ENCODE measurements at regions not wholly inside any gene's neighbourhood (a gene's known extent, or its start where the extent isn't known, plus 50 kb on each side); places are given as distances from the start of the nearest gene placed in this dataset.

GRCh38 chr2:37812414-37812813 is 112.7 kb upstream of the RMDN2 start:
- H3K27me3 ChIP-seq: no peaks in the 10 kb centered on the region
- TF ChIP-seq CTCF (IDR thresholded peaks at IDR 0.05; ENCODE audit: low read depth, low read length): no peak
- no peaks in the 10 kb centered on the region for H3K9me3 ChIP-seq
- DNase-seq: no peak
- no peak overlapping the region for H3K4me3 ChIP-seq (ENCODE audit: low read depth, low read length)
- H3K4me1 ChIP-seq: no peaks in the 10 kb centered on the region
- no peaks in the 10 kb centered on the region for H3K36me3 ChIP-seq

- Histone ChIP-seq H3K9me3 (no peaks in the 10 kb centered on the region), H3K4me1 (no peaks in the 10 kb centered on the region), H3K27me3 (no peaks in the 10 kb centered on the region), H3K36me3 (no peaks in the 10 kb centered on the region), H3K4me3 (ENCODE audit: low read depth, low read length) (no peak overlapping the region)
- no peak for DNase-seq
- no peak for TF ChIP-seq CTCF (IDR thresholded peaks at IDR 0.05; ENCODE audit: low read depth, low read length)
Observed at GRCh38 chr2:37812941-37813730, 112.0 kb upstream of the RMDN2 start.

- H3K27me3 ChIP-seq: no peaks in the 10 kb centered on the region
- TF ChIP-seq CTCF (IDR thresholded peaks at IDR 0.05; ENCODE audit: low read depth, low read length): no peak
- H3K4me3 ChIP-seq (ENCODE audit: low read depth, low read length): no peak overlapping the region
- no peak for DNase-seq
- no peaks in the 10 kb centered on the region; the same call in 1 of the 2 replicates for H3K9me3 ChIP-seq
- H3K36me3 ChIP-seq: no peaks in the 10 kb centered on the region
- no peaks in the 10 kb centered on the region for H3K4me1 ChIP-seq
Observed at GRCh38 chr2:37816036-37816435, 109.1 kb upstream of the RMDN2 start.

- no peaks in the 10 kb centered on the region for H3K27me3 ChIP-seq
- no peak overlapping the region for H3K4me3 ChIP-seq (ENCODE audit: low read depth, low read length)
- no peak for DNase-seq
- no peaks in the 10 kb centered on the region for H3K36me3 ChIP-seq
- H3K9me3 ChIP-seq: no peaks in the 10 kb centered on the region; the same call in 1 of the 2 replicates
- TF ChIP-seq CTCF (IDR thresholded peaks at IDR 0.05; ENCODE audit: low read depth, low read length): no peak
- no peaks in the 10 kb centered on the region for H3K4me1 ChIP-seq
Observed at GRCh38 chr2:37816686-37817085, 108.4 kb upstream of the RMDN2 start.

- no peaks in the 10 kb centered on the region; the same call in 1 of the 2 replicates for H3K9me3 ChIP-seq
- TF ChIP-seq CTCF (IDR thresholded peaks at IDR 0.05; ENCODE audit: low read depth, low read length): no peak
- H3K27me3 ChIP-seq: no peaks in the 10 kb centered on the region
- no peak overlapping the region for H3K4me3 ChIP-seq (ENCODE audit: low read depth, low read length)
- H3K4me1 ChIP-seq: no peaks in the 10 kb centered on the region
- DNase-seq: no peak
- H3K36me3 ChIP-seq: no peaks in the 10 kb centered on the region
Observed at GRCh38 chr2:37819186-37819585, 105.9 kb upstream of the RMDN2 start.

GRCh38 chr2:37820471-37820986 is 104.6 kb upstream of the RMDN2 start:
- H3K36me3 ChIP-seq: no peaks in the 10 kb centered on the region
- no peaks in the 10 kb centered on the region for H3K4me1 ChIP-seq
- H3K27me3 ChIP-seq: no peaks in the 10 kb centered on the region
- no peak overlapping the region for H3K4me3 ChIP-seq (ENCODE audit: low read depth, low read length)
- TF ChIP-seq CTCF (IDR thresholded peaks at IDR 0.05; ENCODE audit: low read depth, low read length): no peak
- H3K9me3 ChIP-seq: no peaks in the 10 kb centered on the region; the same call in 1 of the 2 replicates
- no peak for DNase-seq

All from BE2C (cell line).